ENCODE measurements at regions not wholly inside any gene's neighbourhood (a gene's known extent, or its start where the extent isn't known, plus 50 kb on each side); places are given as distances from the start of the nearest gene placed in this dataset.

- 62% methylated on average over 3 of the region's 3 CpGs for WGBS, 2 donors
- no peak overlapping the region for H3K4me3 ChIP-seq (ENCODE audit: low read depth, poor library complexity, severe bottlenecking)
Measured at GRCh38 chr10:47217113-47217512, 82.9 kb upstream of the GDF10 start.

GRCh38 chr10:47218803-47219202 is 81.2 kb upstream of the GDF10 start:
- WGBS, 2 donors: 56 to 66% methylated on average over 5 of the region's 5 CpGs
- intact Hi-C loops (cut with DNase I; ENCODE audit: low total_unique reads): no loop called here
- H3K4me3 ChIP-seq (ENCODE audit: low read depth, poor library complexity, severe bottlenecking): no peak overlapping the region
- DNase-seq (ENCODE audit: low spot score in 2 of 2): no peak
- no peak for TF ChIP-seq POLR2A (IDR thresholded peaks at IDR 0.05)

More at GRCh38 chr10:47217113-47217512, 82.9 kb upstream of the GDF10 start:
- no peak for DNase-seq (ENCODE audit: low spot score in 2 of 2)
- intact Hi-C loops (cut with DNase I; ENCODE audit: low total_unique reads): no loop called here
- no peak for TF ChIP-seq CTCF (IDR thresholded peaks at IDR 0.05)
- no peak for TF ChIP-seq POLR2A (IDR thresholded peaks at IDR 0.05)

- intact Hi-C loops (cut with DNase I; ENCODE audit: low total_unique reads): no loop called here
- no peak for TF ChIP-seq POLR2A (IDR thresholded peaks at IDR 0.05)
- TF ChIP-seq CTCF (IDR thresholded peaks at IDR 0.05): no peak
- 55 to 67% methylated on average over 4 of the region's 4 CpGs for WGBS, 2 donors
- H3K4me3 ChIP-seq (ENCODE audit: low read depth, poor library complexity, severe bottlenecking): no peak overlapping the region
- no peak for DNase-seq (ENCODE audit: low spot score in 2 of 2)
Measured at GRCh38 chr10:47222461-47222860, 77.5 kb upstream of the GDF10 start.

GRCh38 chr10:47223236-47223635 is 76.8 kb upstream of the GDF10 start:
- H3K4me3 ChIP-seq (ENCODE audit: low read depth, poor library complexity, severe bottlenecking): no peak overlapping the region
- TF ChIP-seq POLR2A (IDR thresholded peaks at IDR 0.05): no peak
- TF ChIP-seq CTCF (IDR thresholded peaks at IDR 0.05): no peak
- 77 to 94% methylated on average over 1 of the region's 1 CpG for whole genome bisulfite sequencing, 2 donors
- intact Hi-C loops (cut with DNase I; ENCODE audit: low total_unique reads): no loop called here
- DNase-seq (ENCODE audit: low spot score in 2 of 2): no peak

GRCh38 chr10:47224546-47225218 is 75.3 kb upstream of the GDF10 start:
- TF ChIP-seq POLR2A (IDR thresholded peaks at IDR 0.05) (no peak), CTCF (IDR thresholded peaks at IDR 0.05) (no peak)
- DNase-seq (ENCODE audit: low spot score in 2 of 2): no peak
- WGBS, 2 donors: 30 to 50% methylated on average over 2 of the region's 2 CpGs

GRCh38 chr10:47225219-47225927 is 74.6 kb upstream of the GDF10 start:
- intact Hi-C loops (cut with DNase I; ENCODE audit: low total_unique reads): no loop called here
- TF ChIP-seq CTCF (IDR thresholded peaks at IDR 0.05) (no peak), POLR2A (IDR thresholded peaks at IDR 0.05) (no peak)
- DNase-seq (ENCODE audit: low spot score in 2 of 2): peak in 1 of 2 donors; percentile 10
- 71 to 84% methylated on average over 8 of the region's 8 CpGs for WGBS, 2 donors
- H3K4me3 ChIP-seq (ENCODE audit: low read depth, poor library complexity, severe bottlenecking): no peak overlapping the region

More at GRCh38 chr10:47224546-47225218, 75.3 kb upstream of the GDF10 start:
- intact Hi-C loops (cut with DNase I; ENCODE audit: low total_unique reads): no loop called here
- no peak overlapping the region for H3K4me3 ChIP-seq (ENCODE audit: low read depth, poor library complexity, severe bottlenecking)

Measured in lower leg skin (tissue), 4 donors.